NCI-H748 (cell line): ENCODE measurements at regions not wholly inside any gene's neighbourhood (a gene's known extent, or its start where the extent isn't known, plus 50 kb on each side); places are given as distances from the start of the nearest gene placed in this dataset.

Source experiments
- DNase-seq: peaks from one replicate; lab custom pipeline; 2025; ENCODE audit not compliant: unreplicated experiment; lab: John Stamatoyannopoulos, UW

- DNase-seq: no peak
Measured at GRCh38 chr10:44476409-44477045, 91.6 kb upstream of the CXCL12 start.

GRCh38 chr10:44477046-44477425 is 92.1 kb upstream of the CXCL12 start:
- DNase-seq: no peak

GRCh38 chr10:44478040-44478439 is 93.1 kb upstream of the CXCL12 start:
- no peak for DNase-seq

DNA sequence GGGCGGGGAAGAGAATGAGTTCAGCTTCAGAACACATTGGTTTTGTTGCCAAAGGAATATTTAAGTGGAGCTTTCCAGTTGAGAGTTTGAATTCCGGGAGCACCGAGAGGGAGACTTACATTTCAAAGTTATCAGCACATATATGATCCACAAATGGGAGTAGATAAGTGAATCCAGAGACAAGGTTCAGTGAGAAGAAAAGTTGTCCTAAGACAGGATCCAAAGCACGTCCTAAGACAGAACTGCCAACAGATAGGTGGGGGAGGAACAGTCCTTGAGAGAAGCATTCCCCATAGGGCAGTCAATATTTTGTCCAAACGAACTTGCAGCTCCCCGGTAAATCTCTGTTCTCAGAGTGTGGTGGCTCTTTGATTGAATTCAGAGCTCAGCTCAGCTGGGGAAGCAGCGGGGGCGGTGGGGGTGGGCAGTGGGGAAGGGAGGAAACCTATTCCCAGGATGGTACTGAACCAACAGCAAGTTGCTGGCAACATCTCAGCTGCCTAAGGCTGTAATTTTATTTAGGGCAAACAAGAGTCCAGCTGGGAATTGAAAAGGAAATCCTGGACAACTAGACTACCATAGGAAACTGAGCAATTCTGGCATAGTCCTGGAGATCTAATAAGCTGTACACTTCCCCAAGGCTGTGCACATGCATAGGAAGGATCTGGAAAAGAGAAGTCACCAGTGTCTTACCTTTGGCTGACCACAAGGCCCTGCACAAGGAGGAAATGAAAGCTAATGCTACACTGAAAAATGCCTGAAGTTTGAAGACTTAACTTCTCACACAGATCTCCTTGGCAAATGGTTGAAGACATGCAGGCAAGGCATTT is 94.2 kb upstream of the CXCL12 start:
- no peak for DNase-seq

GRCh38 chr10:44492678-44493077 is 107.8 kb upstream of the CXCL12 start:
- no peak for DNase-seq

DNA sequence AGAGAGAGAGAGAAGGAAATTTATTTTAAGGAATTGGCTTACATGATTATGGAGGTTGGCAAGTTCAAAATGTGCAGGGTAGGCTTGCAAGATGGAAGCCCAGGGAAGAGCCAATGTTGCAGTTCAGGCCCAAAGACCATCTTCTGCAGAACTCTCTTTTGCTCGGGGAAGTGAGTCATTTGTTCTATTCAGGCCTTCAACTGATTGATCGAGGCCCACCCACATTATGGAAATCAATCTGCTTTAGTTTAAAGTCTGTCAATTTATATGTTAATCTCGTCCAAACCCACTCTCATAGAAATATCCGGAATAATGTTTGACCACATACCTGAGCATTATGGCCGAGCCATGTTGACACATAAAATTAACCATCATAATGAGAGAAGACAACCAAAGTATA is 113.3 kb upstream of the CXCL12 start:
- DNase-seq: no peak

- no peak for DNase-seq
Measured at GRCh38 chr10:44500451-44500850, 115.6 kb upstream of the CXCL12 start.

- no peak for DNase-seq
Measured at GRCh38 chr10:44506386-44506785, 121.5 kb upstream of the CXCL12 start.

DNA sequence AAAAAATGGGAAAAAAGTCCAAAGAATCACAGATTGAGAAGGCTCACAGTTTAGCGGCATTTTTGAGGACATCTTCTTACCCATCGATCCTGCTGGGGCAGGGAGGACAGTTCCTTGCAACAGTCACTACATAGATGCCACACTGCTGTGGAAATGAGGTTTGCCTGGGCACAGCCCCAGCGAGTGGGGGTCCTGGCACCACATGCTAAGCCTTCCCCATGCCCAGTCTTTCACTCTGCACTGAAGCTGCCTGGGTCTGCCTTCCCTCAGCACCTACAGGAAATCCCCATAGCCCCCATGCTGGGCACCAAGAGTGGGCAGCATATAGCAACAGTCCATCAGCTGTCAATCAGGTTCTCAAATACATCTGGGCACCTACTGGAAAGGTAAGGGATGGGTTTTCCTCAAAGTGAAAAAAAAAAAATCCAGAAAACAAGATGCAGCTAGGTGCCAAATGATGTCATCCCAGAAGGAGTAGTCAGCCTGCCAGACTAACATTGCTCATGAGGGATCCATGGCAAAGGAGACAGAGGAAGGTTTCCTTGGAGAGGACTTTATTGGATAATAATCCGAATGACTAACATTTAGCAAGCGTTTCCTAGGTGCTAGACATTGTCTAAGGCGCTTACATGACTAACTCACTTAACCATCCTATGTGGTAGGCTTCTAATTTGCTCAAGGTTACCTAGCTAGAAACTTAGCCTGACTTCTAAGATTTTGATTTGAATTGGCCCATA is 125.7 kb upstream of the CXCL12 start:
- DNase-seq: no peak

DNA sequence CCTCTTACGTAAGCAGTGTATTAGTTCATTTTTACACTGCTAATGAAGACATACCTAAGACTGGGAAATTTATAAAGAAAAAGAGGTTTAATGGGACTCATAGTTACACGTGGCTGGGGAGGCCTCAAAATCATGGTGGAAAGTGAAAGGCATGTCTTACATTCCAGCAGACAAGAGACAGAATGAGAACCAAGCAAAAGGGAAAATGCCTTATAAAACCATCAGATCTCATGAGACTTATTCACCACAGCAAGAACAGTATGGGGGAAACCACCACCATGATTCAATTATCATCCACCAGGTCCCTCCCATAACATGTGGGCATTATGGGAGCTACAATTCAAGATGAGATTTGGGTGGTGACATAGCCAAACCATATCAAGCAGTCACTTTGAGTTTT is 126.3 kb upstream of the CXCL12 start:
- DNase-seq: no peak

DNA sequence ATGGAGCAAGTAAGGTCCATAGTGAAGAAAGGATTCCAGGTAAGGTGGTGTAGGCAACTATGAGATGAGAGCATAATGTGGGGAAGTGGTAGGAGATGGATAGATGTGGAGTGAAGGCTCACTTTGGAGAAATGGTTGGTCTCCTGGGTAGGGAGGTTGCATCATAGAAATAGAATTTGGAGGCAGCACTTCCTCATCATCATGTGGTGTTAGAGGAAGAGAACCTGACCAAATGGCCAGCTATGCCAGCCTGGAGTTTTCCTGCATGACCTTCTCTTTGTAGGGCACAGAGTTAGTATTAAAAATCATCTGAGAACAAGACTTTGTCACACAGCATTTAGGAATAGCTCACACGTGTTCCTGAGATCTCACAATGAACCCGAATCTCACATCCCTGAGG is 126.7 kb upstream of the CXCL12 start:
- no peak for DNase-seq

DNA sequence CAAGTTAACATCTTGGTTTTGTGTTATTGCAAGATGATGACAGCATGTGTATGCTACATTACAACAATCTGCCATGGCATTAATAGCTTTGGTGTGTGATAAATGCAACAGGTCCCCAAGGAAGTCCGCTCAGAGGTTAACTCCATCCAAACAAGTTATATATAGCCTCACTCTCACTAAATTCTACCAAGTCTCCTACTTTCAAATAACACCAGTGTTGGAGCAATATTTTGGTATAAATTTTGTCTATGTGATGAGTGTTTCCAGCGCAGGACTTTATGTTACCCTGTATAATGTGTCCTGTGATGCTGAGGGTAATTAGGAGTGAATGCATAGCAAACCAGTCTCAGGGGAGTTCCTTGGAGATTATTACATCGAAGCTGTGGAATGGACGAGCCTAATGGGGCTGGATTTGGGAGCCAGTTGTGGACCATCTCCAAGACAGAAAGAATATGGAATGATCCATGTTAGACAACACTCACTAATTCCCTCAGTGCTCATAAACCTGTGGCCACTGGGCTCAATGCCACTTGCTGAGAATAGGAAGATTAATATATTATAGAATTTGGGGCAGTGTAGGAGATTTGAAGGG is 127.6 kb upstream of the CXCL12 start:
- DNase-seq: no peak

DNA sequence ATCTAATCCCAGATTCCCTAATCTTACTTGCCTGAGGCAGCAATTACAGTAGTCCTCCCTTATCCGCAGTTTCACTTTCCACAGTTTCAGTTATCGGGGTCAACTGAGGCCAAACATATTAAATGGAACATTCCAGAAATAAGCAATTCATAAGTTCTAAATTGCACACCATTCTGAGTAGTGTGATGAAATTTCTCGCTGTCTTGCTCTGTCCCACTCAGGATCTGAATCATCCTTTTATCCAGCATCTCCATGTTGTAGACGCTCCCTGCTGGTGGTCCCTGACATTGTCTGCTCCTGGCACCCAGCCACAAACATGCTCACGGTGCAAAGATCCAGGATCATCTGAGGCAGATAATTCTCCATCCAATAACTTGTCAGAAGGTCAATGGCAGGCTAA is 128.7 kb upstream of the CXCL12 start:
- DNase-seq: peak; percentile 6

DNA sequence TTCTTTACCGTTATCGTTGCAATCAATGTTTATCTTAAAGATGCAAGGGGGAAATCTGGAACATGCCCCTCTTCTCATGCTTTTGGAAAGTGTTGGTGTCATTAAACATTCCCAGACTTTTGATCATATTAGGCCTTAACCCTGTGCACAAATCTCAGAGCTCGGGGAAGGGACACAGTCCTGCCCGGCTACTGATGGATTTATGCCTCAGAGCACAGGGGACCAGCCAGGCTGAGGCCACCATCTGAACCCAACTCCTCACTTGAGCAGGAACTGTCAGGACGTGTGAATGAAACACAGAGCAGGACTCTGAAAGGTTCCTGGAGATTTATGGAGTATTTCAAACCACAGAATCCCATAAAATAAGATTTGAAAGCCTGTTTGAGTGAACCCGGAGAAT is 132.0 kb upstream of the CXCL12 start:
- no peak for DNase-seq

- DNase-seq: peak; percentile 3
Measured at GRCh38 chr10:44517635-44518034, 132.7 kb upstream of the CXCL12 start.

DNA sequence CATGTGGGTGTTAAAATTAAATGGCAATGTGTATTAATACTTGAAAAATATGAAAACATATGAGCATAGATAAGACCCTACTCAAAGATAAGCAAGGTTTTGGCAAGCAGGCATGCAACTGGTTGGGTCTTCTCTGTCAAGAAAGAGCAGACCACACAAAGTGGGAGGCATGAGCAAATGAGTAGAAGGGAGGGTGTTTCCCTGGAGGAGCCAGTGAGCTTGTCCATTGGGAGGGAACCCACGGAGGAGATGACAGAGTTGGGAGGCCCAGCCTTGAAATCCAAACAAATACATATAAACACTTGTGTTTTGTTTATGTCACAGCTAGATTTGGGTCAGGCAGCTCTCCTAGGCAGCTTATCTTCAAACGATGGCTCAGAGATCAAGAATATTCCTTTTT is 134.5 kb upstream of the CXCL12 start:
- DNase-seq: no peak

DNA sequence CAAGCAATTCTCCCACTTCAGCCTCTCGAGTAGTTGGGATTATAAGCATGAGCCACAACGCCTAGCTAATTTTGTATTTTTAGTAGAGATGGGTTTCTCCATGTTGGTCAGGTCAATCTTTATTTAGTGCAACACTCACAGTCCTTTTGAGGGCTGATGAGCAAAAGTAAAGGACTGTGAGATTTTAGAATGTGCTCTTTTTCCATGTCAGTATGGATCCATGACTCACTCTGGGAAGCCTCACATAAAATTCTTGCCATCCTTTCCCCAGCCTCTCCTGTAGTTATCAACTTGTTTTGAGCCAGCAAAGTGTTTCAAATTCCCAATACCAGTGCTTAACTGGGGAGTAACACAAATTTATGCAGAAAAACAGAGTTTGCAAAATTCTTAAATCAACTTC is 135.8 kb upstream of the CXCL12 start:
- DNase-seq: no peak

GRCh38 chr10:44539178-44539577 is 154.3 kb upstream of the CXCL12 start:
- DNase-seq: no peak

DNA sequence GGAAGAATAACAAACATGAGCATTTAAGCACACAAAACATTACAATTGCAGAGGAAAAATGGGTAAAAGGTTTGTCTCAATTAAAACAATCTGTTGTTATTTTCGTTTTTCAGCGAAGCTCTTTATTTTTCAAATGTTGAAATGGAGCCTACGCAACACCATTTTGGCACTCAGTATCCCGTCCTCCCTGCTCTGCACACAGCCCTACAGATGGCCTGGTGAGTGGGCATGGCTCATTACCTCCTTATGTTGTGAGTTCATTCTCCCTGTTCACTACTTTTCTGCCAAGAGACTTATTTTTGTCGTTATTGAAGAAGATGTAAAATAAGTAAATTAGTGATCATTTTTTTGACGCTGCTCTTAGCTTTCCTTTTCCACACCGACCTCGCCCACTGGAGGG is 167.8 kb upstream of the CXCL12 start:
- no peak for DNase-seq

DNA sequence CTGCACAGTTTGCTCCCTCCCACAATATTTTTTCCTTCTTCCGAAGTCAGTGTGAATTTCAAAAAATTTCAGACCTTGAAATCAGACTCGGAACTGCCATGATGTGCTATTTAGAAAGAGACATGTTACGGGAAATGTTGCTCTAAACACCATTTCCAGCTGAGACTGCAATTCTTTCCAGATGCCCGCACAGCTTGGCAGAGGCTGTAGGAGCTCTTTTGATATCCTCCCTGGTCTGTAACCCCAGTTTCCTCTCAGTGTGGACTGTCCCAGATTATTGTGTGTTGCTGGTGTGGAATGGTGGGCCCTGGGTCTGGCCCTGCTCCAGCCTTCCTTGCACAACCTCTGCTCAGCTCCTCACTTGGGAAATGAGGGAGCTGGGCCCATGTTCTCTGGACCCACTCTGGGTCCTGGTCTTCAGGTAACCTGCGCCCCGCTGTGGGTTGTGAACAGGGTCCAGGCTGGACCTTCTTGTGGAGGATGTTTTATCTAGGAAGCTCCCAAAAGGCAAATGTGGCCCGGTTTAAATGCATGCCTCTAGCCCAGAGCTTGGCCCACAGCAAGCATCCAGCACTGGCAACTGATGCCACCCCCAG is 172.8 kb upstream of the CXCL12 start:
- no peak for DNase-seq

- no peak for DNase-seq
Measured at GRCh38 chr10:44558521-44558920, 173.6 kb upstream of the CXCL12 start.
